ENCODE measurements at regions not wholly inside any gene's neighbourhood (a gene's known extent, or its start where the extent isn't known, plus 50 kb on each side); places are given as distances from the start of the nearest gene placed in this dataset.
"Not testable (repeated sequence)": the region's sequence is repeated elsewhere in the genome, so short reads cannot be mapped to it uniquely, and the experiment has no call there.

DNA sequence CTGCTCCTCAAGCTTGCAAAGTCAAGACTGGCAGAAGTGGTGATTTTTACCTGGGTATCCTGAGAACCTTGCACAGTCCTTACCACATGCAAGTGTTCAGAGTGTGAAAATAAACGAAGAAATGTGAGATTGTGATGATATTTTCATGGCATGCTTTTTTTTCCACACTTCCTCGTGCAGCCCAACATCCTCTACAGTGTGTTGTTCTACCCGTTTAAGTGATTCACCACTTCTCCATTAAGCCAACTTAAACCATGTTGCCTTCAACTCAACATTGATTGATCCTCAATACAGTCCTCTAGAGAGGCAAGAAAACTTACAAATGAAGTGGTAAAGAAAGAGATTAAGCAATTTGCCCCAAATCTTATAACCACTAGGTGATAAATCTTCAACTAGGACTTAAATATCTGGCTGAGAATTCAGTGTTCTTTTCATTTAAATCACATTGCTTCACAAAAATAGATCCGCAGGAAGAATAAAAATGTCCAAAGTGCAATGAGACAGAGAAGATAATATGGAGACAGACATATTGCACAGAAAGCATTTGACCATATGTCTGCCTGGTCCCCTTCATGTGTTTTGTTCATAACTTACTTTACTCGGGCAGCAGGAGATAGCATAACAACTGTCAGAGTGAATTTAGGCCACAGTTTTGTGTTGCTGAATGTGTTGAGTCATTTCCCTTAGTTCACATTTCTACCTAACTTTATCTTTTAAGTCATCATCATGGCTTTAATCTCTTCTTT is 75.8 kb upstream of the PARP8 start:
- TF ChIP-seq, protein P1, sequence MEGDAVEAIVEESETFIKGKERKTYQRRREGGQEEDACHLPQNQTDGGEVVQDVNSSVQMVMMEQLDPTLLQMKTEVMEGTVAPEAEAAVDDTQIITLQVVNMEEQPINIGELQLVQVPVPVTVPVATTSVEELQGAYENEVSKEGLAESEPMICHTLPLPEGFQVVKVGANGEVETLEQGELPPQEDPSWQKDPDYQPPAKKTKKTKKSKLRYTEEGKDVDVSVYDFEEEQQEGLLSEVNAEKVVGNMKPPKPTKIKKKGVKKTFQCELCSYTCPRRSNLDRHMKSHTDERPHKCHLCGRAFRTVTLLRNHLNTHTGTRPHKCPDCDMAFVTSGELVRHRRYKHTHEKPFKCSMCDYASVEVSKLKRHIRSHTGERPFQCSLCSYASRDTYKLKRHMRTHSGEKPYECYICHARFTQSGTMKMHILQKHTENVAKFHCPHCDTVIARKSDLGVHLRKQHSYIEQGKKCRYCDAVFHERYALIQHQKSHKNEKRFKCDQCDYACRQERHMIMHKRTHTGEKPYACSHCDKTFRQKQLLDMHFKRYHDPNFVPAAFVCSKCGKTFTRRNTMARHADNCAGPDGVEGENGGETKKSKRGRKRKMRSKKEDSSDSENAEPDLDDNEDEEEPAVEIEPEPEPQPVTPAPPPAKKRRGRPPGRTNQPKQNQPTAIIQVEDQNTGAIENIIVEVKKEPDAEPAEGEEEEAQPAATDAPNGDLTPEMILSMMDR (IDR thresholded peaks at IDR 0.05; ENCODE audit: insufficient read depth, low read length), result not testable (repeated sequence)
- not testable (repeated sequence) for TF ChIP-seq GABPA (IDR thresholded peaks at IDR 0.05; ENCODE audit: low read depth)

Data from HL-60 (cell line).